COLO829 (cell line): ENCODE measurements at regions not wholly inside any gene's neighbourhood (a gene's known extent, or its start where the extent isn't known, plus 50 kb on each side); places are given as distances from the start of the nearest gene placed in this dataset.

Source experiments
- DNase-seq: peaks from one replicate; pipeline ENCODE4 v3.0.0; 2012; ENCODE audit warnings: low spot score

DNA sequence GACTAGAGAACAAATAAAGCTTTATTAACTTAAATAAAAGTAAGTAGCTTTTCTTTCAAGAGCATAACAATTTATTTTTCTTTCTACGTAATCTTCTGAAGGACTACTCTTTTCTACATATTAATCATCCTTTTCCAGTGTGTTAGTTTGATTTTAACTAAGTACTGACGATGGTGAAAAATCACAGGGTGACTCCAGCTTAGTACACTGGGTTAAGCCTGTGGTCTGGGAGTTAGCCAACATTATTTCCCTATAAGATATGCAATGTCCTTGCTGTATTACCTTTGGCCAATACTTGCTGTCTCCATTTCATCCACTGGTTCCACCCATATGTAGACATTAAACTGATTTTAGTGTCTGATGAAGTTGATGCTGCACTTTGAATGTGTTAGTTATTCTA lies 508.6 kb upstream of the SUCLG2 start:
- no peak for DNase-seq

DNA sequence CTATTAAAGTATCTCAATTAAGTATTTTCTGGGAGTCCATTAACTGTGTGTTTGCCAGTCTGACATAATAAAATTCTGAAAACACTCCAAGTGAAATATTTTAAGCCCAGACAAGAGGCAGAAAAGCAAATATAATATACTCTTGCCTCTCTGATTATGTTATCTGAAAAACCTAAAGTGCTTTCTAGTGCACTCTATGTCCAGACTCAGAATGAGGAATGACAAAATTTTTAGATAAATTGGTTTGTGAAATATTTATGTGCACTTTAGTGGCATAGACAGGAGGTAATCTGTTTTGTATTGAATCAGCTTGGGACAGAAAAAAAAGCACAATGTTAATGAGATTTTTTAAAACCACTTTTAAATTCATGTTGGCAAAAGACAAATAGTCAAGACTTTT lies 508.2 kb upstream of the SUCLG2 start:
- DNase-seq: no peak

DNA sequence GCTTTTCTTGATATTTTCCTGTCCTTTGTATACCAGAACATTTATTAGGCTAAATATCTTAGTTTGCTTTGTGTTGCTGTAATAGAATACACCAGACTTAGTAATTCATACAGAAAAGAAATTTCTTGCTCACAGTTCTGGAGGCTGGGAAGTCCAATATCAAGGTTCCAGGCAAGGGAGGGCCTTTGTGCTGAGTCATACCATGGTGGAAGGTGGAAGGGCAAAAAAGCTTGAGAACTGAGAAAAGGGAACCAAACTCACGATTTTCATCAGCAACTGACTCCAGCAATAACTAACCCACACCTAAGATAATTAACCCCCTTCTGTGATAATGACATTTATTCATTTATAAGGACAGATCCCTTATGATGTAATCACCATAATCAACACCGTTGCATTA lies 496.9 kb upstream of the SUCLG2 start:
- no peak for DNase-seq

DNA sequence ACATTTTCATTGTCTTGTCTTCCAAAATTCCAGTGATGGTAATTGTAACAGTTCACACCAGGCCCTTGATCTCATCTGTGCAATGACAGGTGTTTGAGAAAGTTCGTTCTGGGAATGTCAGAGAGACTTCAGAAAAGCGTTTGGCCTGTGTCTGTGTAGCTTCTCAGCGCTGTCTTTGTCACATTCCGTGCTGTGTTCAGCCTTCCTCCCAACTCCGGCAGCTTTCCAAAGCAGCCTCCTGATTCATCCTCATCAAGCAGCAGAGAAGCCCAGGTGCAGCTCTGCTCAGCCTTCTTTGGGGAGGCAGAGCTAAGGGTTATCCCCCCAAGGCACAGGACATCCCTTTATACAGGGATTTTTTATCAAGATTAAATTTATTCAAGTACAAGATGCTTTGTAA lies 494.0 kb upstream of the SUCLG2 start:
- DNase-seq: no peak

DNA sequence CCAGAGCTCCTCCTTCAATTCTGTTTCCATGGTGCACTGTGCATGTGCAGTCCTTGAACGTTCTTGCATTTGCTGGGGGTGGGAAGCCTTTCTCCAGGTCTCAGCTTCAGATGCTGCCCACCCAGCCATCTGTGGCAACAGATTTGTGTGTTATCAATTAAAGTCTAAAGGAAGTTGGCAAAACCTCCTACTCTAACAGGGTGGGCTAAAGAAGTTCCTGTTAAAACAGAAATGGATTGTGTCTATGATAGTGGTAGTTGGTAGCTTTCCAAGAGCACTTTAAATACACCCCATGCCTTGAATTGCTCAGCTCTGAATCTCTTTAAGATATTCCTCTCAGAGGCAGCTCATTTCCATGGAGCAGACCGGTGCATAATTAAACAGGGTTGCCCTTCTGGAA lies 488.0 kb upstream of the SUCLG2 start:
- DNase-seq: no peak

DNA sequence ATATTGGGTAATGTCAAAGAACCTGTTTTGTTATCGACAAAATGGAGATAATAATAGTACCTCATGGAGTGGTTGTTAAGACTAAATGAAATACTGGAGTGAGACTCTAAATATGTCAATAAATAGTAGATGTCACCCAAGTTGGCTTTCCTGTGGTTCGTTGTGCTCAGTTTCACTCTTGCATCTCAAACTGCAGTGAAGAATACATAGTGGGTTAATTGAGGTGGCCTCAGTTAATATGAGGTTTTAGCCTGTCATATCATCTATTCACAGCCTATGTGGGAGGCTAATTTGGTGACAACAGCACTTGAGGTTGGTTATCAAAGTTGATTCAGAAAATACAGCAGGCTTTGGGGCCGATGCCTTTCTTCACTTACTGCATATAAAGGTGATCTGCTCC lies 485.5 kb upstream of the SUCLG2 start:
- DNase-seq: no peak

DNA sequence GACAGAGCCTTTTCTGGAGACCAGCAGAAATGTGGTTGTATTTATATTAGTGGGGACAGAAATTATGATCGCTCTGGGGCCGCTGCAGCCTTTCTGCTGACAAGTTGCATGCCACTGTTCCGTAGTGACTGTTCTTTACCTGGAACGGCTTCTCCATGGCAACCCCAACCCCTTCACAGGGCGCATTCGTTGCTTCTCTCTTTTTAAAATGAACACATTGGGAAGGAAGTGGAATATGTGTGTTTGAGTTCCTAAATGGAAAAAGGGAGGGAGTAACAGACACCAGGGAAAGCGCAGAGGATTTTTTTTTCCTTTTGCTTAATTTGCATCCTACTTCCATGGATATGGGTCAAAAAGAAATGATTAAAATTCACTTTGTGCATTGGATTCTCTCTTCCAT lies 482.0 kb upstream of the SUCLG2 start:
- no peak for DNase-seq

DNA sequence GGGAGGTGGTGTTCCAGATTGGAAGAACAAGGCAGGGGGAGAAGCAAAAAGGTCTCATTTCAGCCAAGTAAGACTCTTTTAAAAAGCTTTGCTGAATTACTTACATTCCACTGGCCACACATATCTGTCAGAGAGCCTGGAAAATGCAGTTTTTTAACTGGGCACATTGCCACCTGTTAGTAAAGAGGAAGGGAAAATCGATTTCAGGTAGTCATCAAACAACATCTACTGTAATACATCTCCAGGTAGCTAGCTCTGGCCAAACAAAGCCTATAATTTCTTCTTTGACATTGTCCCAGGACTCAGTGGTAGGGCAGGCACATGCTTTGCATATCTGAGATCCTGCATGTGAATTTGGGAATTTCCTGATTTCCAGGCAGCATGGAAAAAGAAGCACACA lies 480.7 kb upstream of the SUCLG2 start:
- DNase-seq: no peak

DNA sequence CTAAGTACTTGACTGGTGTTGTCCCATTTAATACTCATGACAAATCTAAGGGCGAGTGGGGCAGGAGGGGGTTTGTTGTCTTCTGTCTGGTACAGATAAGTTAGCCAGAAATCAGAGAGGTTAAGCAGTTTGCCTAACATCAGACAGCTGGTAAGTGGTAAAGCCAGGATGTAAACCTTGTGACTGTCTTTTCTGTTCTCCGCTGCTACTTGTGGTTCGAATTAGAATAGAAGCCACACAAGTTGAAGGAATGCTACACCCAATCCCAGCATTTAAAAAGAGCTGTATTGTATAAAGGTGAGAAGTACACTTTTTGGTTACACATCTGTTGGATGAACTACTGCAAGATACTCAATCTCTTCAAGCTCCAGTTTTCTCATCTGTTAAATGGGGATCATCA lies 474.7 kb upstream of the SUCLG2 start:
- no peak for DNase-seq

DNA sequence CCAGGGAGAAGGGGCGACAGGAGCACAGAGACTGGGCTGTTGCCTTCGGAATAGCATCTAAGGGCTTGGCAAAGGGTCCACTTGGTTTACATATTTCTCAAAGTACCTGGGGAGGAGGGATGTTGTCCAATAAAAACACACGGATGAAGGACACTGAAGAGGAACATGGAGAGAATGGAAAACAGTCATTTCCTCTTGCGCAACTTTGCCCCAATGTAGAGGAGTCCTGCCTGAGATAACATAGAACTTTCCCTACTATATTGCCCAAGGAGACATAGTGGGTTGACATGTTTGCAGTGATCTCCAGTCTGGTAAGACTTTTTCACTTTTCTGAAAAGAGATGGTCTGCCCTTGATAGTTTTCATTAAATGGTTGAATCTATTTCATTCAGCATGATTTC lies 468.8 kb upstream of the SUCLG2 start:
- DNase-seq: no peak

DNA sequence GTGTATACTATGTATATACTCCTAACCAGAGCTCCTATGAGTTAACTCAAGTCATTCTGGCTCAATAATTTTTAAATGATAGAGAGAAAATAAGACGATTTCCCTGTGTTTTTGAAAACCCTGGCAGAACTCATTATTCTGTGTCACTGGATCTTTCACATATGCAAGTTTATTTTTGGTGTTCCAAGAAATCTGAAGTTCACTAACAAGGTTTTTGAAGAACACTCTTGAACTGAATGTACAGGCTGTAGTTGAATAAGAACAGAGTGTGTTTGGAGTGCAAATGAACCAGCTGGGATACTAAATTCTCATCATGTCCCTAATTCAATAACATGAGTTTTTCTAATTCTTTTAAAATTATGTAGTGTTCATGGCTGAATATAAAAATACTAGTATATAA lies 466.9 kb upstream of the SUCLG2 start:
- DNase-seq: no peak

DNA sequence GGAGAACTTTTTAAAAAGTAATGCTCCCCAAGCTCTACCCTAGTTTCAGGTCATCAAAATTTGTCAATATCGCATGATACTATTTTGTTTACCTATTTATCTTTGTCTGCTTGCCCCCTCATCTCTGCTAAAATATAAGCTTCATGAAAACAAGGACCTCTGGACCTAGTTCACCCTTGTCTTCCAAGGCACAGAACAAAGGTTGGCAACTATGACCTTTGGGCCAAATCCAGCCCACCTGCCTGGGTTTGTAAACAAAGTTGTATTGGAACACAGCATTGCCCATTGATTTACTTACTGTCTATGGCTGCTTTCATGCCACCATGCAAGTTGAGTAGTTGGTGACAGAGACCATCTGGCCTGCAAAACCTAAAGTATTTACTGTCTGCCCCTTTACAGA lies 462.2 kb upstream of the SUCLG2 start:
- no peak for DNase-seq

DNA sequence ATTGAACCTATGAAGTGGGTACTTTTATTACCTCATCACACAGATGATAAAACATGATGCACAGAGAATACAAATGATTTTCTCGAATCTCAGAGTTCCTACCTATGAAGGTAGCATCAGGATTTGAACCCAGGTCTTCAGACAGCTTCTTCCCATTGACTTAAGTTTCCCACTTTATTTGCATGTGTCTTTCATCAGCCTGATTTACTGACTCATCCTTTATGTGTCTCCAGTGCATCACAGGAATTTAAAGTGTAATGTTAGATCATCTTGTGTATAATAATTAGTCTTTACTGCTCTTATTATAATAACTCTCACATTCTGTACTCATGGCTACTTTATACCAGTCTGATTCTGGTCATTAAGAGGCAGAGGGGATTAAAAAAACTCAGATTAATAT lies 449.4 kb upstream of the SUCLG2 start:
- DNase-seq: no peak

DNA sequence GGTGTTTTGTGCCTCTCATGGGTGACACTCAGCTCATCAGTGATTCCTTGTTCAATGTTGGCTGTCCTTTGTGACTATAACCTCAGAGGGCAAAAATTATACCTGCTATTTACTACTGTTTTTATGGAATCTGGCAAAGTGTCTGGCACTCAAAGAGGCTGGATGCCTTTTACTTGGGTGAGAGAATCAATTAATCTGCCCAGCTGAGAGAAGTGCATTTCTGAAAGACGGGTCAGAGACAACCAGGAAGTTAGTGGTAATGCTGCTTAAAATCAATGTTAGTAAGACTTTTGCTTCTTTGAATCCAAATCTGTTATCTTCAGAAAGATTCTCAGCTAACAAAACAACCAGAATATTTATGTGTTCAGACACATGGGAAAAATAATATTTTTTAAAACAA lies 436.2 kb upstream of the SUCLG2 start:
- no peak for DNase-seq

DNA sequence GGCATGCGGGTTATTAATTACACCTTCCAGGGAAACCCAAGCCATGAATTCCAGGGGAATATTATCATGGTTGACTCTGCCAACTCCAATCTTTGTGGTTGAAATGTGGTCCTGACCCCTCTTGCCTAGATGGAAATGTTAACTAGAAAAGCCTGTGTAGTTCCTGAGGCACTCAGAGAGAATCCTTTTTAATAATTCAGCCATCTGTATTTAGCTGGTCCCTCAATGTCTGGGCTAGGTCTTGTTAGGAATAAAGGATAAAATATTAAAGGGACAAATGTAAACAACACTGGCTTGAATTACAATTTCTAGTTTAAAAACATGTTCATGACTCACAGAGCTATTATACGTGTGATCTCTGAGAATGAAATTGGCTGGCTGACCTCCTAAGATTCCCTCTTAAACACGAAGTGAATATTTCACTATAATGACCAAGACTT lies 435.2 kb upstream of the SUCLG2 start:
- no peak for DNase-seq

DNA sequence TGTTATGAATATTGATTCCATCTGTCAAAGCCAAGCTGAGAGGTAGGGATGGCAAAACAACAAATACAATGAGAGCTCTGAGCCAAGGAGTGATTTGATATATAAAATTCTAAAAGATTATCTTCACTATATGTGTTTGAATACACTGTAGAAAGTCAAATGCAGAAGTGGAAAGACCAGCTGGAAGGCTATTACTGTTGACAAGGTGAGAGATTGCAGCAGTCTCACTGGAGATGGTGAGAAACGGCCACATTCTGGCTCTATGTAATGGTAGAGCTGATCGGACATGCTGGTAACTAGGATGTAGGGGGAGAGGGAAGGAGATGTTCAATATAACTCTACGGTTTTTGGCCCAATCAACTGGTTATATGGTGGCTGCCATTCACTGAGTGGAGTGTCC lies 434.2 kb upstream of the SUCLG2 start:
- no peak for DNase-seq

DNA sequence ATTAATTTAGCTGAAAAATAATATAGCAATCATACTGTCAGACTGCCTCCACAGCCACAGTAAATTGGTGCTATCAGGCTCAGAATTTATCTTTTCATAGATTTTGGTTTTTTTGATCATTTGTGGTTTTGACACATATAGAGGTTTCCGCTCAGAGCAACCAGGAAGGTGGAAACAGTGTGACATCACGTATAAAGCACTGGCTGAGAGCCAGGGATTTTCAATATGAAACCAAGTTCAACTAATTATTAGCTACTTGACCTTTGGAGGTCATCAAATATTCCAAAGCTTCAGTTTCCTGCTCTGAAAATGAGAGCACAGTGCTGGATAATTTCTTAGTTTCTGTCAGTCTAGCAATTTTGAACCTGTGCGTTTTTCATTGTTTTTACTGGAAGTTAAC lies 433.8 kb upstream of the SUCLG2 start:
- DNase-seq: no peak

DNA sequence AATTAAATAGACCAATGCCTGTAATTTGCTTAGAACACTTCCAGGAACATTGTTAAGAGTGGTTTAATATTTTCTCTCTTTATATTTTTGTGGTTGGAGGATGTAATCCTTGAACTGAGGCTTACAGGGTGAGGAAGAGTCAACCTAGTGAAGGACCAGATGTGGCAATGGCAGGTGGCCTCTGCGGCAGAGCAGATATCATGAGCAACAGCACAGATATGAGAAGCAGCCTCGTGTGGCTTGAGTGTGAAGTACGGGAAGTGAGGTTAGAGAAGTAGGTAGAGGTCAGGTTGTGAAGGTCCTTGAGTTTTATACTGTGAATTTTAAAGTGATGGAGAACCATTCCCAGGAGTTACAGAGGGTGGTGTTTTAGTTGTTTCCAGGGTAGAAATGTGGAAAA lies 417.6 kb upstream of the SUCLG2 start:
- no peak for DNase-seq

DNA sequence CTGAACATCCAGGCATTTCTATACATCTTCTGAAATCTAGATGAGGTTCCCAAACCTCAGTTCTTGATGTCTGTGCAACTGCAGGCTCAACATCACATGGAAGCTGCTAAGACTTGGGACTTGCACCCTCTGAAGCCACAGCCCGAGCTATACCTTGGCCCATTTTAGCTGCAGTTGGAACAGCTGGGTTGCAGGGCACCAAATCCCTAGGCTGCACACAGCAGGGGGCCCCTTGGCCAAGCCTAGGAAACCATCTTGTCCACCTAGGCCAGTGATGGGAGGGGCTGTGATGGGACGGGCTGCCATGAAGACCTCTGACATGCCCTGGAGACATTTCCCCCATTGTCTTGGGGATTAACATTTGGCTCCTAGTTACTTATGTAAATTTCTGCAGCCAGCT lies 415.8 kb upstream of the SUCLG2 start:
- no peak for DNase-seq

DNA sequence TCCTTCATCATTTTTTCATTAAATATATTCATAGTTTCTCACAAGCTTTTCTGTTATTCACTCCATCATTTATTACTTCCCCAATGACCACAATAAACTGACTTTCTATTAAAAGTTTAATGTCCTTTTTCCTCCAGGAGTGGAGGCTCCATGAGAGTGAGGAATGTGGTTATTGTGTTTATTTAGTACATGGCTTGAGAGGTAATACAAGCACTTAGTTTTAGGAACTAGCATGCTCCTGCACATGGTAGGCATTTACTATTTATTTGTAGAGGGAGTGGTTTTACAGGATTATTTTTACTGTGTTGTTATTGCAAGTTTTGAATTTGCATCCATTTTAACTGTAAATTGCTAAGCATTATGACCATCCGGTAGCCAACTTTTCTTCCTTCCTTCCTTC lies 412.9 kb upstream of the SUCLG2 start:
- no peak for DNase-seq

DNA sequence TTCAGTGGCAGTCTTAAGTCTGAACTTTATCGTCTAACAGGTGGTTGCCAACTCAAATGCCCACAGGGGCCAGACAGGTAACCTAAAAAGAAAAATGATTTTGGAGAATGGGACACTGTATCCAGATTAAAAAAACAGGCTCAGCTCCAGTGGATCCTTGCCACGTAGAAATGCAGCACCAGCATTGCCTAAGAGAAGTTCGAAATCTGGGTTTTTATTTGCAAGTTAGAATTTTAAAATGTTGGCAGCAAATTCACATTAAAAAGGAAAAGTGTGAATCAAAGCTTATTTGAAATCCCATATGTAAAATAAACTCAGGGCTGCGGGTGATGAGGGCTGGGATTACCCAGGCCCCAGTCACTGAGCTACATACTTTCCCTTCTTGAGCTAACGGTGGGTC lies 408.5 kb upstream of the SUCLG2 start:
- no peak for DNase-seq

DNA sequence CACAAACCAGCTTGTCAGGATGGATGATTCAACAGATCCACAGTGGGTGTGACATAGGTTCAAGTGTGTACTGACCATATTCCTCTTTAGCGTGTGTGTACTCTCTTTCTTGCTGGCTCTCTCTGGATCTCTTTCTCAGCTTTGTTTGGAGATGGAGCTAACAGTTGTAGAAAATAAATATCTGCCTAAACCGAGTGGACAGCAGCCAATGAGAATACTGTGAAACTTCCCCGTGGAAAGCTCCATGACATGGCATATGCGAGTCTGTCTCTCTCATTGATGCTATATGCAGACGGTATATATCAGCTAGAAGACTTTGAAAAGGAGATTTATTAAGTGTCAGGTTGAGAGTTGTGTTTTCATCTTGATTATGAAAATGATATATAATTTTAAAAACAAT lies 406.5 kb upstream of the SUCLG2 start:
- DNase-seq: no peak

DNA sequence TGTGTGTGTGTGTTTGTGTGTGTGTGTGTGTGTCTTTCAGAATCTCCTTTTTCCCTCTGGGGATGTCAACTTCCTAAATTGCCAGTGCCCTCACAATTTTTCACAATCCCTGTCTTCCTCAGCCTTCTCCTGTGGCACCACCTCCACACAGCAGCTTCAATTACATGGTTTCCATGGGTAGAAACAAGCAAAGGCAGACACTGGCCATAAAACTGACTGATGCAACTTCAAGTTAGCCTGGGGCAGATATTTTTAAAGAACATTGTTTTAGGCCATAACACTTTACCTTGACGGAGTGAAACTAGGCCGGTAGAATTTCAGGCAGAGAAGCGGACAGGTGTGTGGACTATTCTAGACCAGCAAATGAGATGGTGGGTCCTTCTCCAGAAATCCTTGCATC lies 405.8 kb upstream of the SUCLG2 start:
- DNase-seq: no peak

DNA sequence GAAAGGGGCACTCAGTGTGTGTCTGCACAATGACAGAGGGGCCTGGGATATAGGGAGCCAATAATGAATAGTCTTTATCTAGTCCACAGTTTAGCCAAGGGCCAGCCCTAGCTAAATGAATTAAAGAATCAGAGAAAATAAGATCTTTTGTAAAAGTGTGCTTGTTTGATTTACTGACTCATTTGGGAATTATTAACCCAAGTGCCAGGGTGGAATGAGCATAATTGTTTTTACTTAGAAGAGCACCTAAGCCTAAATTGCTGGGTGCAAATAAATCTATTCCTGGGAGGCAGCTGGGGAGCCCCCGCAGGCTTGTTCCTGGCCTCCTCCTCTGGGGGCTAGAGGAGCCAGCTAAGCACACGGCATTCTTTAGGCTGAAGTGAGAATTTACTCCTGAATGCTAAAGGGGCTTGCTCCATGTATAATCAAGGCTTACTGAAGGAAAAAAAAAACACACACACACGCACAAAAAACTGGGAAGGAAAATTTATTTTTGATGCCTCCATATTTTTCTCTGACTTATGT lies 405.3 kb upstream of the SUCLG2 start:
- no peak for DNase-seq

DNA sequence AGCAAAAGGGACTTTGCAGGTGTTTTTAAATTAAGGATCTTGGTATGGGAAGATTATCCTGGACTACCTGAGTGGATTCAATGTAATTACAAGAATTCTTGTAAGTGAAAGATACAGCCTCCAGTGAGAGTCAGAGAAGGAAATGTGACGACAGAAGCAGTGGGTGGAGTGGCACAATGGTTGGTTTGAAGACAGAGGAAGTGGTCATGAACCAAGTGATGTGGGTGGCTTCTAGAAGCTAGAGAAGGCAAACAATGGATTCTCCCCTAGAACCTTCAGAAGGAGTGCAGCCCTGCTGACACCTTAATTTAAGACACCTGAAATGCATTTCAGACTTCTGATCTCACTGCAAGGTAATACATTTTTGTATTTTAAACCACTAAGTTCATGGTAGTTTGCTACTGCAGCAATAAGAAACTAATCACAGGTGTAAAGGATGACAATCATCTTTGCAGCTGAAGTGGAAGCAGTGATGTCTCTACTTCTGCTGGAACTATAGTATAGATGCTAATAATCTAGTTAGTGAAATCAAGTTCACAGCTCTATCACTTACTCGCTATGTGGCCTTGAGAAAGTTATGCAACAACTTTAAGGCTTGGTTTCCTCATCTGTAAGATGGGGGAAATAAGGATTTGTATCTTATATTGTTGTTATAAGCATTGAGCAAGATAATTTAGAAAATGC lies 403.4 kb upstream of the SUCLG2 start:
- no peak for DNase-seq
